ENCODE measurements at regions not wholly inside any gene's neighbourhood (a gene's known extent, or its start where the extent isn't known, plus 50 kb on each side); places are given as distances from the start of the nearest gene placed in this dataset.

GRCh38 chr6:165760803-165761185, 97.8 kb upstream of the PDE10A start:
- TF ChIP-seq EZH2phosphoT487 (IDR thresholded peaks at IDR 0.05; ENCODE audit: insufficient read depth, low read depth): no peak
- no peak for TF ChIP-seq EZH2 (IDR thresholded peaks at IDR 0.05; ENCODE audit: insufficient read depth, poor library complexity, severe bottlenecking)
